PC-3 (cell line): ENCODE measurements at regions not wholly inside any gene's neighbourhood (a gene's known extent, or its start where the extent isn't known, plus 50 kb on each side); places are given as distances from the start of the nearest gene placed in this dataset.
A peak's percentile ranks its signal among the peaks of the same experiment; 100 is the strongest.

ENCODE experiments used
- ATAC-seq: fragments of 200-7000 bp; cut with Tn5 transposase; 2 replicates; pipeline ENCODE4 v1.9.1; 2020; ENCODE audit warnings: mild to moderate bottlenecking, moderate library complexity
- BruUV-seq: library from RNA; stranded (reverse); fragments of 400-500 nt; replicated peaks from 2 replicates; lab custom pipeline; 2021; lab: Mats Ljungman, UMichigan
- CTCF ChIA-PET: fragments of 300-600 bp; sonication (Branson Sonifier 250); formaldehyde crosslinking; loops from one replicate; lab custom pipeline; 2022; ENCODE audit warnings: antibody characterized with exemption; lab: Charles Lee
- POLR2A ChIA-PET: fragments of 300-600 bp; sonication (Branson Sonifier 250); formaldehyde crosslinking; loops from one replicate; lab custom pipeline; 2022; ENCODE audit warnings: antibody characterized with exemption; ENCODE audit not compliant: unreplicated experiment; lab: Charles Lee
- DNase-seq: peaks from one replicate; pipeline ENCODE4 v3.0.0-alpha.2; 2015
- H2AFZ ChIP-seq: fragments of 300-600 bp; sonication (generic); 2 replicates; pipeline ENCODE4 v1.6.0; 2016; ENCODE audit warnings: antibody characterized with exemption, low read length
- H3F3A ChIP-seq: fragments of 300-600 bp; sonication (generic); one replicate; pipeline ENCODE4 v1.6.0; 2017; ENCODE audit warnings: antibody characterized with exemption, low read length, control low read depth, mild to moderate bottlenecking; ENCODE audit not compliant: unreplicated experiment
- H3K27ac ChIP-seq: fragments of 300-600 bp; sonication (generic); 2 replicates; pipeline ENCODE4 v1.5.1; 2016; ENCODE audit warnings: mild to moderate bottlenecking, low read length
- H3K27me3 ChIP-seq: fragments of 300-600 bp; sonication (generic); 2 replicates; pipeline ENCODE4 v1.6.1; 2016; ENCODE audit warnings: low read length, mixed read lengths
- H3K36me3 ChIP-seq: fragments of 300-600 bp; sonication (generic); 2 replicates; pipeline ENCODE4 v1.6.1; 2016; ENCODE audit warnings: low read depth, mixed run types, low read length, mixed read lengths
- H3K4me1 ChIP-seq: fragments of 300-600 bp; sonication (generic); 2 replicates; pipeline ENCODE4 v1.5.1; 2016; ENCODE audit warnings: low read length; ENCODE audit not compliant: insufficient read depth
- H3K4me2 ChIP-seq: fragments of 300-600 bp; sonication (generic); 2 replicates; pipeline ENCODE4 v1.6.0; 2016; ENCODE audit warnings: low read length
- H3K4me3 ChIP-seq: fragments of 300-600 bp; sonication (generic); 2 replicates; pipeline ENCODE4 v1.5.1; 2016; ENCODE audit warnings: mild to moderate bottlenecking, low read length, mixed read lengths
- H3K79me2 ChIP-seq: fragments of 300-600 bp; sonication (generic); 2 replicates; pipeline ENCODE4 v1.6.1; 2017; ENCODE audit warnings: low read length, mixed read lengths
- H3K9ac ChIP-seq: fragments of 300-600 bp; sonication (generic); 2 replicates; pipeline ENCODE4 v1.6.0; 2016; ENCODE audit warnings: mild to moderate bottlenecking, low read length
- H3K9me2 ChIP-seq: fragments of 300-600 bp; sonication (generic); replicated peaks from 2 replicates; pipeline ENCODE4 v1.6.1; 2016; ENCODE audit warnings: mixed run types, low read length, mixed read lengths
- H3K9me3 ChIP-seq: fragments of 300-600 bp; sonication (generic); 2 replicates; pipeline ENCODE4 v1.6.1; 2016; ENCODE audit warnings: low read length, mixed read lengths
- H4K20me1 ChIP-seq: fragments of 300-600 bp; sonication (generic); 2 replicates; pipeline ENCODE4 v1.6.1; 2016; ENCODE audit warnings: low read length, mixed read lengths
- EZH2 ChIP-seq: fragments of 300-600 bp; sonication (generic); IDR thresholded peaks from one replicate; pipeline ENCODE4 v1.6.1; 2017; ENCODE audit warnings: antibody characterized with exemption, mild to moderate bottlenecking, low read length; ENCODE audit not compliant: unreplicated experiment
- EZH2phosphoT487 ChIP-seq: fragments of 300-600 bp; sonication (generic); IDR thresholded peaks from 2 replicates; pipeline ENCODE4 v1.6.1; 2018; ENCODE audit warnings: mild to moderate bottlenecking, antibody characterized with exemption, low read length, borderline replicate concordance
- intact Hi-C: fragments of 100-400 bp; cut with micrococcal nuclease; formaldehyde crosslinking; loops from 2 replicates; pipeline ENCODE4 v1.9.0; 2023
- TF ChIP-seq, protein P1 (sequence below): fragments of 300-600 bp; sonication (generic); conservative IDR thresholded peaks from 2 replicates; pipeline ENCODE4 v1.5.1; 2017; ENCODE audit warnings: antibody characterized with exemption, low read depth, mild to moderate bottlenecking, low read length

- Histone ChIP-seq H3K4me1 (no peaks in the 10 kb centered on the region), H3K36me3 (no peaks in the 10 kb centered on the region), H3F3A (no peaks in the 10 kb centered on the region), H3K4me2 (no peak overlapping the region), H2AFZ (no peak overlapping the region), H3K4me3 (no peak overlapping the region), H3K27ac (no peak overlapping the region), H3K9me2 (no peaks in the 10 kb centered on the region), H3K27me3 (peaks cover 28% of the 10 kb centered on the region), H3K9me3 (no peaks in the 10 kb centered on the region), H3K9ac (no peak overlapping the region), H4K20me1 (no peaks in the 10 kb centered on the region), H3K79me2 (no peaks in the 10 kb centered on the region)
- DNase-seq (peak; percentile 10), ATAC-seq (no peak)
- CTCF ChIA-PET: no interaction called here
- POLR2A ChIA-PET: no interaction called here
- intact Hi-C loops: no loop called here
- BruUV-seq: no TSS peak
- no peak for TF ChIP-seq EZH2
- TF ChIP-seq, protein P1, sequence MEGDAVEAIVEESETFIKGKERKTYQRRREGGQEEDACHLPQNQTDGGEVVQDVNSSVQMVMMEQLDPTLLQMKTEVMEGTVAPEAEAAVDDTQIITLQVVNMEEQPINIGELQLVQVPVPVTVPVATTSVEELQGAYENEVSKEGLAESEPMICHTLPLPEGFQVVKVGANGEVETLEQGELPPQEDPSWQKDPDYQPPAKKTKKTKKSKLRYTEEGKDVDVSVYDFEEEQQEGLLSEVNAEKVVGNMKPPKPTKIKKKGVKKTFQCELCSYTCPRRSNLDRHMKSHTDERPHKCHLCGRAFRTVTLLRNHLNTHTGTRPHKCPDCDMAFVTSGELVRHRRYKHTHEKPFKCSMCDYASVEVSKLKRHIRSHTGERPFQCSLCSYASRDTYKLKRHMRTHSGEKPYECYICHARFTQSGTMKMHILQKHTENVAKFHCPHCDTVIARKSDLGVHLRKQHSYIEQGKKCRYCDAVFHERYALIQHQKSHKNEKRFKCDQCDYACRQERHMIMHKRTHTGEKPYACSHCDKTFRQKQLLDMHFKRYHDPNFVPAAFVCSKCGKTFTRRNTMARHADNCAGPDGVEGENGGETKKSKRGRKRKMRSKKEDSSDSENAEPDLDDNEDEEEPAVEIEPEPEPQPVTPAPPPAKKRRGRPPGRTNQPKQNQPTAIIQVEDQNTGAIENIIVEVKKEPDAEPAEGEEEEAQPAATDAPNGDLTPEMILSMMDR: no peak
- no peak for TF ChIP-seq EZH2phosphoT487
These were observed 235.3 kb upstream of the ROPN1 start for GRCh38 chr3:124227150-124227630.

DNA sequence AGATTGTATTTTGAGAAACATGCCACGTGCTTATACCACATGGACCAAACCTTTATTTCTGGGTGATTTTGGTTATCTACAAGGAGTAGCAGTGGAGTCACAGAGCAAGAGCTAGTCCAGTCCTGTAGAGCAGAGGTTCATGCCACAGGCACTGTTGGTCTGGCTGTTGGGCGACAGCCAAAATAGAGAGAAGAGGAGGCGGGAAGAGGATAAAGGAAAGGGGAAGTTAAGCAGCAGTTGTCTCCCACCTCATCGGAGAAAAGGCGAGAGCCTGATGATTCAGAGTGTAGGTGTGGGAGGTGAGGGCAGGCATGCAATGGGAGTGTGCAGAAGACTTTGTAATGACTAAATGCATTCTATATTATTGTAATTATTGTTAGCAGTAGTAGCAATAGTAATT lies 237.5 kb upstream of the ROPN1 start:
- Histone ChIP-seq H4K20me1 (no peaks in the 10 kb centered on the region), H3K27ac (no peak overlapping the region), H3K4me1 (no peaks in the 10 kb centered on the region), H3K27me3 (peaks cover 32% of the 10 kb centered on the region), H3K4me3 (no peak overlapping the region), H3K9me3 (no peaks in the 10 kb centered on the region), H3K4me2 (no peak overlapping the region), H3K36me3 (no peaks in the 10 kb centered on the region), H3F3A (no peaks in the 10 kb centered on the region), H3K9ac (no peak overlapping the region), H3K9me2 (no peaks in the 10 kb centered on the region), H3K79me2 (no peaks in the 10 kb centered on the region), H2AFZ (no peak overlapping the region)
- ChIA-PET CTCF (no interaction called here), POLR2A (no interaction called here)
- no TSS peak for BruUV-seq
- intact Hi-C loops: no loop called here
- TF ChIP-seq, protein P1: no peak
- TF ChIP-seq EZH2: no peak
- no peak for TF ChIP-seq EZH2phosphoT487
- DNase-seq (no peak), ATAC-seq (no peak)

GRCh38 chr3:124229836-124230235 lies 237.9 kb upstream of the ROPN1 start:
- intact Hi-C loops: no loop called here
- TF ChIP-seq EZH2phosphoT487 (no peak), EZH2 (no peak)
- TF ChIP-seq, protein P1: no peak
- BruUV-seq: no TSS peak
- Histone ChIP-seq H3K9me3 (no peaks in the 10 kb centered on the region), H3K4me3 (no peak overlapping the region), H4K20me1 (no peaks in the 10 kb centered on the region), H3K27ac (no peak overlapping the region), H3K4me2 (no peak overlapping the region), H3K36me3 (no peaks in the 10 kb centered on the region), H3K79me2 (no peaks in the 10 kb centered on the region), H3K9me2 (no peaks in the 10 kb centered on the region), H3K27me3 (peaks cover 34% of the 10 kb centered on the region), H3F3A (no peaks in the 10 kb centered on the region), H3K9ac (no peak overlapping the region), H2AFZ (no peak overlapping the region), H3K4me1 (no peaks in the 10 kb centered on the region)
- ATAC-seq (no peak), DNase-seq (no peak)
- POLR2A ChIA-PET: no interaction called here
- CTCF ChIA-PET: no interaction called here
